Fibroblast of peridontal ligament (primary cell): ENCODE measurements at regions not wholly inside any gene's neighbourhood (a gene's known extent, or its start where the extent isn't known, plus 50 kb on each side); places are given as distances from the start of the nearest gene placed in this dataset.

Source experiments
- DNase-seq: peaks from one replicate; pipeline ENCODE4 v3.0.0-alpha.2; 2010; ENCODE audit errors: extremely low read depth

DNA sequence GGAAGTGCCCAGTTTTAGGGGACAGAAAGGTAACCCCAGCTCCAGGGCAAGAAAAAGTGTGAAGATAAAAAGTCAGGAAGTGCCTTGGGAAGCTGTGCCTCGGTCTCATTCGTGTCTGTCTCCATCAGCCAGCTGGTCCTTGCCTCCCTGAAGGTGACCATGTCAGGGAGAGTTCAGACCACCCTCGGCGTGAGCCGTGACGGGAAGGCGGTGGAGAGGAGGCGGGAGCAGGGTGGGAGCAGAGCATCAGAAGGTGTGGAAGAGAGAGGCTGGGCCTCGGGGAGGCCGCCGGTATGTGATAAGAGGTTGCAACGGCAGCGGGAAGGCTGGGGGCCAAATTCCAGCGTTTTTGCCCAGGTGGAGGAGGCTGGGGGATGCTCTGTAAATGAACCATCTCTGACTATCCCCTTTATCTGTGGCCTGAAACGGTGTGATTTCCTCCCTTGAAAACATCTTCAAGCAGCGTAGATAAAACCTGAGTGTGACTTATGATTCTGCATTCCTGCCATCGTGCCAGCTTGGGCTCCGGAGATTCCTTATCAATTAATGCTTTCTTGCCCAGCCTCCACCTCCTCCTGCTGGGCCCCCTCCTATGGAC, 251.8 kb downstream of the IRF8 start:
- DNase-seq: no peak

DNA sequence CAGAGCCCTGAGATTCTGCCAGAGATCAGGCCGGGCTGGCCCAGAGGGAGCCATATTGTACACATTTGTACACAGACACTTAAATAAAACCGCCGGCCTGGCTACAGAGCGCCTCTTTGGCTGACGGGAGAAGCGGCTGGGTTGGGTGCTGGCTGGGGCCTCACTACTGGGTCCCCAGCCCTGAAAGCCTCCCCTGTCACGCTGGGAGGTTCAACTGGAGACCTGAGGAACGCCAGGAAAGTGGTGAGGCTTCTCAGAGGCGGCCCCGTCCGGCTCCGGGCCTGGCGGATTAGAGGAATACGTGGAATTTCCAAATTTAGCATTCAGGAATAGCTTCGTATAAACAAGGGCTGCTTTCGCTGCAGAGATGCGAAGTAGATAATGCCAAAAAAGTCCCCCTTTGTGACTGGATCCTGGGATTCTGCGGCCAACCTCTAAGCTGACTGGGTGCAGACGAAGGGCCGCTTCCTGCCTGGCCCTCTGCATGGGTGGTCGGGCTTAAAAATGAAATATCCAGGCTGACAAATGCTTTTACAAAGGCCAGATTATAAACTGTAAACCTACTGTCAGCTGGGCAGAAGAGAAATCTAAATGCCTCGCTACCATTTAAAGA, 252.4 kb downstream of the IRF8 start:
- DNase-seq: no peak

DNA sequence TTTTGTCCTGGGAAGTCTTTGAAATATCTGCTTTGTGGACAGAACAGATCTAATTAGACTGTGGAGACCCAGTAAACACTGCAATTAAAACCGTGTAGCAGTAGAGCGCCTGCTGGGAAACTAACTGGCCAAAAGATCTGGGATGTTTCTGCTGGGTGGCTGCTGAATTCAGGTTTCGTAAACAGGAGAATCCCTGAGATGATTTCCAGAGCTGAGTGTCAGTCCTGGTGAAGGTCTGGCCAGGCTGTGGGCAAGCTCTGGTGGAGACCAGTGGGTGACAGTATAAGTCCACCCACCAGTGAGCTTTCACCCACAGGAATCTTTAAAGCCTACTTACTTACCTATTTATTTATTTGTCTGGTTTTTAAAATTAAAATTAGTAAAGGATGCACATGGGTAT, 257.2 kb downstream of the IRF8 start:
- DNase-seq: no peak

DNA sequence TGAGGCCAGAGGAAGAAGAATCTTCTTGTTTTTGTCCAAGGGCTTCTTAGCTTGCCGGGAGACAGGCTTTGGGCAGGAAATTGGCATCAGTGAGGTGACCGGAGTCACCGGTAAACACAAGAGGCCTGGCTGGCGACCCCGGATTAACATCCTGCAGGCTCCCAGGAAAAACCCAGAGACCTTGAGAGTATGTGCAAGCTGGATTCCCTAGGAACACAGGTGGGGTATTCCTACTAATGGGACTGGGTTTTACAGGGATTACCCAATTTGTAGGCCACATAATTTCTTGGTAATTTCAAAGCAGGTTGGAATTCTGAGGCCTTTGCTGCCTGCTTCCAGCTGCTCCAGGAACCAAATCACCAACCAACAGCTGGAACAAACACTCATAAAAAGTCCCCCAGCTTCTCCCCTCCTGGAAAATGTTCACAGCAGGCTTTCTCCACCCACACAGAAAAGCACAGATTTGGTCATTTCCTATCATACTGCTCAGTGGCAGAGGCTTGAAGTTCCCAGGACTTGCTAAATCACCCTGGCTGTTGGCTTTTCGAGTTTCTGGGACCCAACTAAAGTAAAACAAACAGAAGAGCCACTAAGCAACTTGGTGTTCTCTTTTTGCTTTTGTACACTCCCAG, 258.8 kb downstream of the IRF8 start:
- DNase-seq: no peak

DNA sequence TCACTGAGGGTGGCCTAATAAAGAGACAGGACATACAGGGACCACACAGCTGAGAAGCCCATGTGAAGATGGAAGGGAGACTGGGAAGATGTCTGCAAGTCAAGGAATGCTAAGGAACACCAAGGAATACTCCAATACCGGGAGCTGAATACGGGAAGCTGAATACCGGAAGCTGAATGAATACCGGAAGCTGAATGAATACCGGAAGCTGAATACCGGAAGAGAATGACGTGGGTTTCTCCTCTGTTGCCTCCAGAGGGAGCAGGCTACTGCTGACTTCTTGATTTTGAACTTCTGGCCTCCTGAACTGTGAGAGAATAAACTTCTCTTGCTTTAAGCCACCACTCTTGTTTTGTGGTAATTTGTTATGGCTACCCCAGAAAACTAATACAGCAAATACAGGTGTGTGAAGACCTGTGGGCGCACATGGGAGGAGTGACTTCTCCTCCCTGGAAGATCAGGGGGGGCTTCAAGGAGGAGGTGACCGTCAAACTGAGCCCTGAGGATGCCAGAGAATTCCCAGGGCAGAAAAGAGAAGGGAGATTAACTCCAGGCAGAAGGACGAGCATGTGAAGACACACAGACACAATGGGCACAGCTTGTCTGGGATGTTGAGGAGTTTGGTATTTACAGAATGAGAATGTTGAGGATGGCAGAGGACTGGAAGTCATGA, 259.9 kb downstream of the IRF8 start:
- peak; percentile 30 for DNase-seq

DNA sequence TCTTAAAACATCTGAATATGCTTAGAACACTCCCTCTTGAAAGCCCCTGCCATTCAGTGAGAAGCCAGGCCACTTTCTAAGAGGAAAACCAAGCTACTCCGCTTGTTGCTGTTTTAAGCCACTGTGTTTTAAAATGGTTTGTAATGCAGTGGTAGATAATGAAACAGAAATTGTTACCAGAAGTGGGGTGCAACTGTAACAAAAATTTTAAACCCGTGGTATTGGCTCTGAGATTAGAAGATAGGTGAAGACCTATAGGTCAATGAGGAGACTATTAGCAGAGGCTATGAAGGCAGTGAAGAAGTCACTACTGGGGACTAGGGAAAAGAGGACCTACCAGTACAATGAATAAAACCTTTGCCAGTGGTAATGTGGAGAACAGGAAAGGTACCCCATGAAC, 266.5 kb downstream of the IRF8 start:
- DNase-seq: no peak

DNA sequence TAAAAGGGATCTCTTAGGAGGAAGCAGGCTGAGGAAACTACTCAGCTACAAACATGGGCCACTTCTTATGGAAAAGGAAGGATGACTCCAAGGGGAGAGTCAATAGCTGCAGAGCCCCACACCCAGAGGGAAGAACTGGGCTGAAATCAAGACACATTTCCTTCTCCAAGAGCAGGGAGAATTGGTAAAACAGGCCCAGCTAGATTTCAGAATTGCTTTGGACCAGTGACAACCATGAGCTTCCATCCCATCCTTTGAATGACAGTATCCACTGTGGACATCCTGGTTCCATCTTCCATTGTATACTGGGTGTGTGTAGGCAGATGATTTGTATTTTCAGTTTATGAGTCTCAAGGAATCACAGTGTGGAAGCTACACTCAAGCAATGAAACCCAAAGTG, 267.5 kb downstream of the IRF8 start:
- no peak for DNase-seq

DNA sequence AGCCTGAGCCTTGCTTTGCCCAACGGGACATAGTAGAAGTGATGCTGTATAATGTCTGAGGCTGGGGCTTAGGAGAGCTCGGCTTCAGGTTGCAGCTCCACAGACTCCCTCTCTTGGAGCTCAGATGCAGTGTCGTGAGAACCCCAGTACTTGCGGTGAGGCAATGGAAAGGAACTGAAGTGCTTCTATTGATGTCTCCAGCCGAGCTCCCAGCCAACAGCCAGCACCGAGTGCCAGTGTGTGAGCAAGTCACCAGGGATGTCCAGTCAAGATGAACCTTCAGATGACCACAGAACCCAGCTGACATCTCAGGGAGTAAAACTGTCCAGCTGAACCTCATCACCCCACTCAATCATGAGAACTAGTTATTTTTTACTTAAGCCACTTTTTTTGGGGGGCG, 268.1 kb downstream of the IRF8 start:
- DNase-seq: peak; percentile 25

DNA sequence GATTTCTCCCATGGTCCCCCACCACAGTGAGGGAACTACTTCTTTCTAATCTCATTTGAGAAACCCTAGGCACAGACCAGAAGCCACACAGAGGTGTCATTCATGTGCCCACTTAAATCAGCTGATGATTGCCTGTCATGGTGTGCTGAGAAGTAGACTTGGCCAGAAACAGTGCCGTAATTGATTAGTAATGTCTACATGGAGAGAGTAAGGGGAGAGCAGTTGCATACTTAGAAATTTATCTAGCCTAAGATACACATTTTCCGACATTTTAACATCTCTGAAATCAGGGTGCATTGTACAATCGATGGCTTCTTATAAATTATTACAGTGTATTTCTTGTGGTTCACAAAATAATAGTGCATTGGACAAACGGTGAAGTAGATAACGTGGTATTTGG, 271.8 kb downstream of the IRF8 start:
- no peak for DNase-seq

DNA sequence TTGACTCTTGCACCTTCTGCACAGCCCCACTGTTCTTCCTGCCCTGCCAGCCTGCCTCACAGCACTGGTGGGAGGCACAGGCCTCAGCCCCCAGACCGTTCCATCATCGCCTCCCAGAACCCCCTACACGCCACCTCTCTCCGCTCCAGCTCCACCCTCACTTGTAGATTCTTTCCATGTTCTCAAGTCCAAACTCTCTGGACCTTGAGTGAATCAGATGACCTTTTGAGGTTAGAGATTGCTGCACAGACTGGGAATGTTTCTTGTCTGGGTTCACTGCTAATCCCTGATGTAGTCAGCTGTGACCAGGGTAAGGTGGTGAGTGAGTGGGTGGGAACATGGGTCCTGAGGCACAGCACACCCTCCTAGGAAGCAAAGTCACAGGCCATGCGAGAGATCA, 272.4 kb downstream of the IRF8 start:
- peak; percentile 77 for DNase-seq

DNA sequence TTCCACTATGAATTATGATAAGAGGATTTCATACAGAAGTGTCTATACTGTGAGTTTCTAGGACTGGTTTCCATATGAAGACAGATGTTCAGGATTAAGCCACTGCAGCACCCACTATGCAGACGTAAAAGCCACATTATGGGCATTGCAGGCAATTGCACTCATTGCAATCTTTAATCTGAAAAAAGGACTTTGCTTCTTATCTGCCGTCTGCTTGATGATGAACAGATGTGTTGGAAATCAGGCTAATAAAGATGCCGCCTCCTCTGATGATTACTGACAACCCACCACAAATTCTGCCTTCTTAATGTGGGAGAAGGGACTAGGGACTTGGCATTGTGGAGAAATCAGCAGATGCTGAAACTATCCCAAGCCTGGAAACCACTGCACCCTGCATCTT, 276.9 kb downstream of the IRF8 start:
- no peak for DNase-seq

DNA sequence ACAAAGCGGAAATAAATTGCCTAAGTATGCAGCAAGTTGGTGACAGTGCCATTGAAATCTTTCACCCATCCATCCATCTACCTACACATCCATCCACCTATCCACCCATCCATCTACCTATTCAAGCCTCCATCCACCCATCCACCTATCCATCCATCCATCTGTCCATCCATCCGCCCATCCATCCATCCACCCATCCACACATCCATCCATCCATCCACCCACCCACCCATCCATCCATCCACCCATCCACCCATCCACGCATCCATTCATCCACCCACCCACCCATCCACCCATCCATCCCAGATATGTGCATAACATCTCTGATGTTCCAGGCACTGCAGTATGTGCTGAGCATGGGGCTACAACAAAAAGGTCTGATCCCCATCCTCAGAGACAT, 277.5 kb downstream of the IRF8 start:
- no peak for DNase-seq

DNA sequence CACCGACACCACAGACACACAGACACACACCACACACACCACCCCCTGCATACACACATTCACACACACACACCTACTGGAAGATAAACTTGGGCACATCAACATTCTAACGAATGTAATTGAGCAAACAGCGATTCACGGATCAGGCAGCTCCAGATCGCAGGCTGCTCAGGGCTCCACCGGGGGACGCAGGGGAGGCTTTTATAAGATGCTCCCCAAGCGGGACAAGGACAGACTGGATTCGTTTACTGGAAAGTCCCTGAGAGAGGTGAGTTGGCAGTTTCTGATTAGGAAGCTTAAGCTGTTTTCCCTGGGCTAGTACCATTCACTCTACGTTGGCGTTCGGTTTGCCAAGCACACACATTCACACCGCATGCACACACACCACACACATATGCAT, 281.3 kb downstream of the IRF8 start:
- no peak for DNase-seq

DNA sequence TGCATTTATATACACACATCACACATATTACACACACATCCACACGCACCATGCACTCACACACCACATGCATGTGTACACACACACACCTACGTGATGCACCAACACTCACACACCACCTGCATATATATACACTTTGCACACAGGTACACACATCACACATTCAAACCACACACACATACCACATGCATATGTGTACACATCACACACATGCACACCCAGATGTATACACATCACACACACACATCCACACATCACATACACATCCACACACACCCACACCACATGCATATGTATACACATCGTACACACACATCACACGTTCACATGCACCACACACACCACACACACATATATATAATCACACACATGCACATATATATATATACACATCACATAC, 281.8 kb downstream of the IRF8 start:
- no peak for DNase-seq

DNA sequence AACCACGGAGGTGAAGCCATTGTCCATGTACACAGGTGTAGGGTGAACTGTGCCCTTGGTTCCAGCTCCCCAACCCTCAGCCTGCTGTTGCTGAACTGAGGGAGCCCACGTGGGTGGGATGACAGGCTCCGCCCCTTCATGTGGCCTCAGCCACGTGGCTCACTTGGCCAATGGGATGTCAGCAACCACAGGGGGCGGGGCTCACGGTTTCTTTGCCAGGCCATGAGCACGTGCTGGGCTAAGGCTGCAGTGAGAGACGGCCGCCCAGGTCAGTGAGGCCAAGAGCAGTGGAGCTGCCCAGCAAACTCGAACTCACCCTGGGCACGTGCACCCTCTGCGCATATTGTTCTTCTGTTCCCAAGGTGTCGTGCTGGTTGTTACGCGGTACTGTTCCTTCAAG, 282.6 kb downstream of the IRF8 start:
- DNase-seq: no peak

DNA sequence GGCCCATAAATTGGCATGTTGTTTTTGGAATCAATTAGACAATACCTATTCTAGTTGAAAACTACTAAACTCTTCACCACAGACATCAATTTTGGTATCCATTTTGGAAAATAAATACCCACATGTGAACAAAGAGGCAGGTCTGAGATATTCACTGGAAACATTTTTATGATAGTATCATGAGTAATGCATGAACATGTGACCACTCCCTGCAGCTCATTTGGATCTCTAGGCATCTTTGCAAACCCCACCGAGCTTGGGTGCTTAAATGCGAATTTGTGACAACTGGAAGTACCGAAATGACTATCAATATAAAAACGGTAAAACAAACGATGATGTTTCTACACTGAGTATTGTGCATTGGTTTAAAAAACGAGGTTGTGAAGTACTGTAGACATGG, 285.2 kb downstream of the IRF8 start:
- DNase-seq: no peak

DNA sequence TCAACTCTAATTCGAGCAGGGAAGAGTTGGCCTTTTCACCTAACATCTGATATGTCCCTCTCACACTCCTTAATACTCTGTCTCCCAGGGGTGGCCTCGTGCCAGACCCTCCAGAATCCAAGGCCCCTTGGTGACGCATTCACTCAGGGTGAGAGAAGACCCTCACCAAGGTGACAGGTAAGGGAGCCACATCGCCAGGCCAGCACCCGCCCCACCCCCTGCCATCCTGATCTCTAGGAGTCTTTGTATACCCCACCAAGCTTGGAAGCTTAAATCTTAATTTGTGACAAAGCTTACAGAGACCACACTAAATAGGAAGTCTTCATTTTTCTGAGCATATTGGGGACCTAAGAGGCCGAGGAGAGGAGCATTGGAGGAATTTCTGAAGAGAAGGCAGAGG, 286.1 kb downstream of the IRF8 start:
- DNase-seq: no peak

DNA sequence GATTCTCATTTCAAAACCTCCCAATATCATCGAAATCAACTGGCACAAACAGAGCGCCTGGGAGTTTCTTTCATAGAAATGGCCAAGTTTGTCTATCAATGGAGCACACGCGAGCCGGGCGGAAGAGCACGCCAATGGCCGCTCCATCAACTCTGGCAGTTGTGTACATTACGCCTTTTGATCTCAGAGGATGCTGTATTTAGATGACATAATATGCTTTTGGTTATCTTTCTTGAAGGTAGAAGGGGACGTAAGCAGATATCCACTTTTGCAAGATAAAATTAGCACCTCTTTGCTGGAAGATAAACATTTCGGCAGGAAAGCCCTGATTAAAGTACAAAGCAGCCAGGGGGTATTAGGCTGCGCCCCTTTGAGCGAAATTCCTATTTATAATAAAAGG, 287.4 kb downstream of the IRF8 start:
- no peak for DNase-seq

DNA sequence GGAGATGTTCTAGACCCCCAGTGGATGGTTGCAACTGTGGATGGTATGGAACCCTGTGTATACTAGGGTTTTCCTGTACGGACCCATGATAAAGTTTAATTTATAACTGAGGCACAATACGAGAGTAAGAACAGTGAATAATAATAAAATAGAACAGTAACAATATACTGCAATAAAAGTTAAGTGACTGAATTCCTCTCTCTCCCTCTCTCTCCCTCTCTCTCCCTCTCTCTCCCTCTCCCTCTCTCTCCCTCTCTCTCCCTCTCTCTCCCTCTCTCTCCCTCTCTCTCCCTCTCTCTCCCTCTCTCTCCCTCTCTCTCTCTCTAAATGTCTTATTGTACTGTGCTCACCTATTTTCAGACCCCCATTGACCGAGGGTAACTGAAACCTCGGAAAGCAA, 291.0 kb downstream of the IRF8 start:
- DNase-seq: no peak

DNA sequence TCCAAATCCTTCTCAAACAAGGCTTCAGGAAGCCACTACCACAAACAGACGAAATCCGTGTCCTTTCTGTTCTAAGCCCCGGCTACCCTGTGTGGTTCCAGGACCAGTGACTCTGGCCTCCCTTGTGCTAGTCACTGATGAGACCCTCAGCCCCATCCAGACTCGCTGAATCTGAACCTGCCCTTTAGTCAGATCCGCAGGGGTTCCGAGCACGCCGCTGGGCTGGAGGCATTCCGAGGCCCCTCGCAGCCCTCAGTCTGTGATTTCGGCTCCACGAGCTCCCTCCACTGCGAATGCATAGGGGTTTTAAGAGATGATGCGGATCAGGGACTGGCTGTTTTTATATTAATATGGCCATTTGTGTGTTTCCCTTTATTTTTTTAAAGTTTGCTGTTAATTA, 292.7 kb downstream of the IRF8 start:
- DNase-seq: no peak

DNA sequence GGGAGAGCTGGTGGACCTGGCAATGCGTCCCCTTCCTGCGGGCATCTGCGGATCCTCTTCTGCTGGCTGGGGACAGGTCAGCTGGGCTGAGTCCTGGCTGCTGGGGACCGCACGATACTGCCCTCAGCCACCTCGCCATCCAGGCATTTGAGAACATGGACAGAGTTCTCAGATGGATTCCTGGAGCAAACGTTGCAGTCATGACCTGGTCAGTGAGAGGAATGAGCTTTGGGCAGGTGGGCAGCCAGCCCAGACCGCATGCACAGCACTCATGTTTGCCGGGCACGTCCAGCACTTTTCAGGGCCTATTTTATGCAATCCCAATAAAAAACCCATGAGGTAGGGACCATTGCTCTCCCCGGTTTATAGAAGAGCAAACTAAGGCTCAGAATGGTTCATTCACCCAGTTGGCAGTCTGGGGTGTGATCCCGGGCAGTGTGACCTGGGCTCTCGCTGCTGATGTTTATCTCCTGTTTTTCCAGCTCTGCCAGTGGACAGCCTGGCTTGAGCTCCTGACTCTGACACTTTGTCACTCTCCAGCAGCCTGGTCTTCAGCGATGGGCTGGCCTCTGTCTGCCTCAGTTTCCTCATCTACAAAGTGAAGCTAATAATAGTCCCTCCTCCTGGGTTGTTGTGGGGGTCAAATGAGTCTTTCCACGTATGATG, 294.7 kb downstream of the IRF8 start:
- no peak for DNase-seq

DNA sequence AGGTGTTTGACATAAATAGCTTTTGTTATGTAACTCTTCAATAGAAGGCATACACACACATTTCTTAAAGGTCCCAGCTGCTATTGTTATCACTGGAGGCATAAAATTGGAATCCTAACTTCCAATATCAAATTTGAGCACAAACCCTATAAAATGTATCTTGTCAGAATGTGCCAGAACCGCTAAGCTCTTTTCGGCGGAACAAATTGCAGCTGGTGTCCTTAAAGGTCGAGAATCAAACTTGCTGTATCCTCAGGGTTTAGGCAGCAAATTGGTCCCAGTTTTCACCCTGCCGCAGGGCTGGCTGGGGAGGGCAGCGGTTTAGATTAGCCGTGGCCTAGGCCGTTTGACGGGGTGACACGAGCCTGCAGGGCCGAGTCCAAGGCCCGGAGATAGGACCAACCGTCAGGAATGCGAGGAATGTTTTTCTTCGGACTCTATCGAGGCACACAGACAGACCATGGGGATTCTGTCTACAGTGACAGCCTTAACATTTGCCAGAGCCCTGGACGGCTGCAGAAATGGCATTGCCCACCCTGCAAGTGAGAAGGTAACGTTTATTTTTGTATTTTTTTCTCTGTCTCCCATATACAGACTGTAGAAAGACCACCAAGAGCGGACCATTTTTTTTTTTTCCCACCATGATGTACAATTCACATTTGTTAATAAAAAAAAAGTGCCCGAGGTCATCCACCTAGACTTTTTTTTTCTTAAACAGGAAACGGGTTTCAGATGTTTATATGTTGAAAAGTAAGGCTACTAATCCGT, 297.1 kb downstream of the IRF8 start:
- DNase-seq: no peak
